ENCODE measurements at regions not wholly inside any gene's neighbourhood (a gene's known extent, or its start where the extent isn't known, plus 50 kb on each side); places are given as distances from the start of the nearest gene placed in this dataset.
"Not testable (repeated sequence)": the region's sequence is repeated elsewhere in the genome, so short reads cannot be mapped to it uniquely, and the experiment has no call there.

GRCh38 chr3:152581951-152582350 is 253.0 kb upstream of the P2RY1 start:
- DNase-seq (ENCODE audit: low spot score) = no peak

GRCh38 chr3:152583963-152584362 is 251.0 kb upstream of the P2RY1 start:
- DNase-seq (ENCODE audit: low spot score) = no peak

GRCh38 chr3:152586974-152587373 is 248.0 kb upstream of the P2RY1 start:
- DNase-seq (ENCODE audit: low spot score) = no peak

DNA sequence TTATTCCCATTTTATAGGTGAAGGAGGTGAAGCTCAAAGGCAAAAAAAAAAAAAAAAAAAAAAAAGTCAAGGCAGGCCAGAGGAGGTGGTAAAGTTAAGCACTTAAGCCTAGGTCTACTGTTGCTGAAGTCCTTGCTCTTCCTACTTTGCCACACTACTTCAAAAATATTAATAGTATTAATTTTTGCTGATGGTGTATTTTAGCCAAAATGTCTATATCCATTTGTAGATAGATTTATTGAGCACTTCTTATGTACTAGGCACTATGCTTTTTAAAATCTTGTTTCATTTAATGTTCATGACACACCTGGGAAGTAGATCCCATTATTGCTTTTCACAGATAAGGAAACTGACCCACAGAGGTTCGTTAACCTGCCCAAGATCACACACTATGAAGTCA is 247.1 kb upstream of the P2RY1 start:
- no peak for DNase-seq (ENCODE audit: low spot score)

GRCh38 chr3:152589644-152590043 is 245.3 kb upstream of the P2RY1 start:
- DNase-seq (ENCODE audit: low spot score) = no peak

DNA sequence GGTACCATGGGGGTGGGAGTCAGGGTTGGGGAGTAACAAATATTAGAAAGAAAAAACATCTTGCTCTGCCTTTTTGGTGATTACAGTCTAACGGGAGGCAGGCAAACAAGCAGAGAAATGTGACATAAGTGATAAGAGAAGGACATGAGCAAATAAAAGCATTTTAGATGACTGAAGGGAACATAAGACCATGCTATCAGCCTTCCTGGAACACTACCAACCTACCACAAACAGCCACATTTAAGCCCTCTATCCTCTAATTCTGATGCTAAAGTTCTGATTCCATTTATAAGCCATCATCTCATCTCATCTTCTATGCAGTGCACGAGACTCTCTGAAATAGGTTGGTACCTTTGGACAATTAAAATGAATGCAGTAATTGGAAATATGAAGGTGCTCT is 243.4 kb upstream of the P2RY1 start:
- DNase-seq (ENCODE audit: low spot score) = no peak

DNA sequence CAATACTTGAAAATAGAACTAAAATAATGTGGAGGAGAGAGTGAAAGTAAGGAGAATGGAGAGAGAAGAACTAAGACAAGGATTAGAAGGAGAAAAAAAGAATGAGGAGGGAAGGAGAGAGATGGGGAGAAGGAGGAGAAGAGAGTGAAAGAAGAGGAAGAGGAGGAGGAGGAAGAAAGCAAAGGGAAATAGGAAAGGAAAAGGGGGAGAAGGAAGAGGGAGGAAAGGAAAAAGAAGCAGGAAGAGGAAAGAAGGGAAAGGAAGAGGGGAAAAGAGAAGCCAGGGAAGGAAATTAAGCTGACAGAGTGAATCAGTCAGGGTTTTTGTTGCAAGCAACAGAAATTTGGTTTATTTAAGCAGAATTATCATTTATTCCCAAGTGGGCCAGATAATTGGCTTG is 241.7 kb upstream of the P2RY1 start:
- no peak for DNase-seq (ENCODE audit: low spot score)

DNA sequence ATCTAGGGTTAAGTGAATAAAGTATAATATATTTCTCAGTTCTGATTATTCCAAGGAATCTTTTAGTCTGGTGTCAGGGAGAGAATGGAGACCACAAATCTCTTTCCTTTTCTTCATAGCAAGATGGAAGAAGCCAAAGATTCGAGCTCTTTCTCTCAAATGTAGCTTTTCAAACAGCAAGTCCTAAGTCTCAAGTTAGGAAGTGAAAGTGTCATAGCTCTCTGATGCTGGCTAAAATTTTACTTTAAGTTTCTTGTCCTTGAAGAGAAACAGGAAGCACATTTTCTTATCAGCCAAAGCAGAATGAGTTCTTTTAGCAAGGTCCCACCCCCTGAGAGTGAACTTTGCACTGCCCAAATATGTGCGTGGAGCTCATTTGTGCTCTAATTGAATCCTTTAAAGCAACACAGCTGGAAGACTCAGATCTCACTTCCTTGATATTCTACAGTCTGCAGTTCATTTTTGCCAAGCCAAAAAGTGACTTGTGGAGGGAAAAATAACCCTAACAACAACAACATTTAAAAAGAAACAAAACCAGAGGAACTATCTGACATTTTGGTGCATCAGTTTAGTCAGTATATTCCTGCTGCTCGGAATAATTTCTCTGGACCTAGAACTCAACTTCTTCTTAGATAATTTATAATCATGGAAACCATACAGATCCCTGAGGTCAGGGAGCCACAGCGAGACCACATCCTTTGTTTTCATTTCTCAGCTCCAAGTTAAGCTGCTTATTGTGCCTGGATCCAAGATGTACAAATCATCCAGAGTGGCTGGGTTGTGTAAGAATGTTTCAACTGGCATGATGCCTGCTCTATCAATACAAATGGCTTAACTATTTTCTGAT is 238.7 kb upstream of the P2RY1 start:
- peak; percentile 2 for DNase-seq (ENCODE audit: low spot score)

GRCh38 chr3:152596832-152597231 is 238.1 kb upstream of the P2RY1 start:
- DNase-seq (ENCODE audit: low spot score) = not testable (repeated sequence)

GRCh38 chr3:152606146-152606545 is 228.8 kb upstream of the P2RY1 start:
- DNase-seq (ENCODE audit: low spot score) = no peak

- no peak for DNase-seq (ENCODE audit: low spot score)
Observed at GRCh38 chr3:152607179-152607578, 227.8 kb upstream of the P2RY1 start.

DNA sequence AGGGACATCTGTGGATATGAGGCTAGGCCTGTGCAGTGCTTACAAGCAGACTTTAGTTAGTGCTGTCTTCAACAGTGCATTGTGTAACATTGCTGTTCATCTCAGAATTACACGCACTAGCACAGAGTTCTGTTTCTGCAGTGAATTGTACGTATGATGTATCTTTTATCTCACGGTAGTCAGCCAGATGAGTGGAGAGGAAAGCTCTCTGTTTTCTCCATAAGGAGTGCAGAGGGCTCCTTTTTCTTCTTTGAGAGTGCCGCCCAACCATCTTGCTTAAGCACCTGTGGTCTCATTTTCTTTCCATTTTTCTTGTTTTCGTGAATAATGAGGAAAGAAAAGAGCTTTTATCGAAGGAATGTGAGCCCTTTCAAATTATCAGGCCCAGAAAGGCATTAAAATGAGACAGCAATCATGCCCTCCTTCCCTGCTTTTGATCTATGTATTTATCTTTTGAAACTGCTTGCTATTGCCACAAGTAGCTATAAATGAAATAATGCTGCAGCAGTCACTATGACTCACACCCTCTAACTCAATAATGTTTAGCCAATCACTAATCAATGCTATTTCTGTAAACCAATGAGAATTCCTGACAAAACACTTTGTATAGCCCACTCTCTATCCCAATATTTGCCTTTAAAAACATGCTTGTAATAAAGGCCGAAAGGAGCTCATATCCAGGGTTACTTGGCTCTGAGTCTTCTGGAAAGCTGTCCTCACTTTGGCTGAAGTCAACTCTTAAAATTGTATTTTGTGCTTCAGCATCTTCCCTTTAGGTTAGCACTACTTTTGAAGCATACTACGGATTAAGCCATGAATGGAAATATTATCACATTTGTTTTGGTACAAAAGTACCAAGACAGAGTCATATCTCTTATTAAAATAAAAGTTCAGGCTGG is 226.0 kb upstream of the P2RY1 start:
- DNase-seq (ENCODE audit: low spot score) = no peak

DNA sequence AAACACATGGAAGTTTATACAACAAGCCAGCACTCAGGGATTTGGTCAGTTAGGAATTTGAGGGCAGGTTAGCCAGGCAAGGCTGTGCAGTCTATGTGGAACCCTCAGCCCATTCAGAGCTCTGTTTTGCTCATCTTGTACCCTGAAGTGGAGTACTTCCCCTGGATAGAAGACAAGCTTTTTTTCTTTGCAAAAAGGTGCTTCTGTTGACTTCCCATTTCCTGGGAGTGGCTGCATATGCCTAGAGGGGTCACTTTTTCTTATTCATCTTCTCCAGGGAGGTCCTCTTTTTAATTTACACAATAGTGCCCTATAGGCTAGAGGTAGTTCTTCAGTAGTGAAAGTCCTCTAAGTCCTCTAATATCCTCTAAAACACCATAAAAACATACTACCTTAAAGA is 225.0 kb upstream of the P2RY1 start:
- DNase-seq (ENCODE audit: low spot score) = no peak

DNA sequence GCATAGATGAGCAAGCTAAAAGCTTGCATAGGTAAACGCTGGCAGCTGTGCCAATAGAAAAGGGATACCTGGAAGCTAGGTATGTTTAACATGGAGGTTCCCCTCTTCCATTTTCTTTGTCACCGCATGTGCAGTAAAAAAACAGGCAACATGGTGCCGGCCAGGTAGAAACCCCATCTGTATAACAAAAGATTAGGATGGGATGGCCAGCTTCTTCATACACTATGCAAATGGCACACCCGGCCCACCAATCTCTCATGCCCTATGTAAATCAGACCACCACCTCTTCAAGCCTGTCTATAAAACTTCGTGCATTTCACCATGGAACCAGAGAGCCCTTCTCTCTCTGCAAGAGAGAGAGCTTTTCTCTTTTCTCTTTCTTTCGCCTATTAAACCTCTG is 224.3 kb upstream of the P2RY1 start:
- no peak for DNase-seq (ENCODE audit: low spot score)

- no peak for DNase-seq (ENCODE audit: low spot score)
Observed at GRCh38 chr3:152611905-152612304, 223.0 kb upstream of the P2RY1 start.

DNA sequence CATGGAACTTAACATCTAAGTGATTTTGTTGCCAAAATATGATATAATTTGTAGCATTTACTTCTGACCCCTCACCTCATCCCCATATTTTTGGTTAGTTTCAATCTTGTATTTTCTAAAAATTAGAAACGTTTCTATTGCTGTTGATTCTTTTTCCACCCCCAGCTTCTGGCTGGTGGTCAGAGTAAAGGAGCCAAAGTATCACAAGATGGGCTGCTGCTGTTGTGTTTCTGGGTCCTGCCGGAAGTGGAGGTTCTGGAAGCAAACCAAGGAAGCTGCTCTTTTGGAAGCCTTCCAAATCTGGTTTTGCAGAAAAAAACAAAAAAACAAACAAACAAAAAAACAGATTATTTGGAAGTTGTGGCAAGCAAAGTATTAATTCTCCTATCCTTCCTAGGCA is 221.1 kb upstream of the P2RY1 start:
- no peak for DNase-seq (ENCODE audit: low spot score)

DNA sequence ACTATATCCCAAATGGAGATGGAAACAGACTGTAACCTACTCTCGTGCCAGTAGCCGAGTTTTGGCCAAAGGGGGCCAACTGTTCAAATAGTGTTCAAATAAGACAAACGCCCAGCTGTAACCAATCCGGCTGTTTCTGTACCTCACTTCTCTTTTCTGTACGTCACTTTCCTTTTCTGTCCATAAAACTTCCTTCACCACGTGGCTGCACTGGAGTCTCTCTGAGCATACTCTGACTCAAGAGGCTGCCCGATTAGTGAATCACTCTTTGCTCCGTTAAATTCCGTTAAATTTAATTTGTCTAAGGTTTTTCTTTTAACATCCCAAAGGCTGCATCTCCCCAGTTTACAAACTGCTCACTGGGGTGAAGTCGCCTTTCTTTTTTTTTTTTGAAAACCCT is 219.2 kb upstream of the P2RY1 start:
- DNase-seq (ENCODE audit: low spot score) = no peak

DNA sequence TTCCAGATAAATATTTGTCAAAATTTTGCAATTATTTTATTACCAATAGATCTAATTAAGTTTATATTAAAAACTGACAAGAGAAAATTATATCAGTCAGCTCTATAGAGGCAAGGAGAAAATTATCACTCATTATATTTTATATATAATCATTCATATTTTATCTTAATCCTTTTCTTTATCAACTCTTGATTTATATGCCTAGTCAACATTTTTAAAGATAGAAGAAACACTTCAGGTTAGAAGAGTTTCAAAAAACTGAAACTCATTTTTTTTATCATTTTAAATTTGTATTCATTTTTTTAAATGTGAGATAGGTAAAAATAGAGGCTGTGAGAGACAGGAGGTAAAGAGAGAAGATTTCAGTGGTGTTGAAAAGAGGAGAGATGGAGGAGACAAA is 217.3 kb upstream of the P2RY1 start:
- no peak for DNase-seq (ENCODE audit: low spot score)

- DNase-seq (ENCODE audit: low spot score) = no peak
Observed at GRCh38 chr3:152618529-152618928, 216.4 kb upstream of the P2RY1 start.

GRCh38 chr3:152619691-152620090 is 215.2 kb upstream of the P2RY1 start:
- no peak for DNase-seq (ENCODE audit: low spot score)

DNA sequence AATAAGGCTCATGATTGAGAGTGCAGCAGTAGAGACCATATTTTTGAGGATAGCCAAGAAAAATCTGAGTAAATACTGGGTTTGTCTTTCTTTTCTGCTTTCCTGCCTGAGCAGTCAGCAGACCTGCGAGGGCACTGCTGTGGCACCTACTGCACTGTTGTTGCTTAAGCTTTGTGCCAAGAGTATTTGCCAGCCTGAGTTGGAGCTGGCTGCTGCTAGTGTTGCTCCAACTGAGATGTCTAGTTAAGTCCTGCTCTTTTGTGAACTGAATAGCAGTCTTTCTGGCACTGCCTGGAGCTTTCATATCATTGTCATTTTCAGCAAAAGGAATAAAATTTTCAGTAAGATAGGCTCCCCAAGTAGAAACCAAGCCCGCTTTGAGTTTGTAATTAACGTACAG is 214.5 kb upstream of the P2RY1 start:
- no peak for DNase-seq (ENCODE audit: low spot score)

- DNase-seq (ENCODE audit: low spot score) = no peak
Observed at GRCh38 chr3:152621006-152621868, 213.7 kb upstream of the P2RY1 start.

Measured in CD4-positive, alpha-beta T cell treated with Interleukin-6 at 100 ng/mL for 8 hours (primary cell).